SU-DHL-6 (cell line): ENCODE measurements at regions not wholly inside any gene's neighbourhood (a gene's known extent, or its start where the extent isn't known, plus 50 kb on each side); places are given as distances from the start of the nearest gene placed in this dataset.

ENCODE experiments used
- H2AFZ ChIP-seq: fragments of 200-600 bp; sonication (generic); 2 replicates; pipeline ENCODE4 v1.6.1; 2014; ENCODE audit warnings: low read depth, mild to moderate bottlenecking, moderate library complexity, mixed read lengths, antibody characterized with exemption, low read length; ENCODE audit not compliant: severe bottlenecking
- H3F3A ChIP-seq: fragments of 200-600 bp; shearing (Covaris generic); 2 replicates; pipeline ENCODE4 v1.6.0; 2016; ENCODE audit warnings: antibody characterized with exemption, mild to moderate bottlenecking; ENCODE audit not compliant: insufficient read depth
- H3K27ac ChIP-seq: fragments of 200-600 bp; sonication (generic); 2 replicates; pipeline ENCODE4 v1.5.1; 2016; ENCODE audit warnings: low read depth, mild to moderate bottlenecking, low read length, moderate library complexity, mixed read lengths
- H3K27me3 ChIP-seq: fragments of 200-600 bp; sonication (generic), shearing (Covaris generic); 2 replicates; pipeline ENCODE4 v1.6.0; 2014; ENCODE audit warnings: mild to moderate bottlenecking, low read length
- H3K36me3 ChIP-seq: fragments of 200-600 bp; sonication (generic); 2 replicates; pipeline ENCODE4 v1.6.1; 2014; ENCODE audit warnings: mild to moderate bottlenecking, low read length, mixed read lengths
- H3K4me2 ChIP-seq: fragments of 300-600, 200-600 bp; shearing (Covaris generic), sonication (generic); 2 replicates; pipeline ENCODE4 v1.6.0; 2014; ENCODE audit warnings: low read length, low read depth, mild to moderate bottlenecking; ENCODE audit not compliant: poor library complexity, severe bottlenecking
- H3K4me3 ChIP-seq: fragments of 200-600 bp; sonication (generic); 2 replicates; pipeline ENCODE4 v1.5.1; 2014; ENCODE audit warnings: antibody characterized with exemption, low read length, mild to moderate bottlenecking, mixed read lengths; ENCODE audit not compliant: insufficient read depth, poor library complexity, severe bottlenecking
- H3K79me2 ChIP-seq: fragments of 200-600 bp; sonication (generic); 2 replicates; pipeline ENCODE4 v1.6.1; 2014; ENCODE audit warnings: mild to moderate bottlenecking, low read length, moderate library complexity; ENCODE audit not compliant: insufficient read depth
- H3K9ac ChIP-seq: fragments of 200-600 bp; sonication (generic); 2 replicates; pipeline ENCODE4 v1.7.0; 2014; ENCODE audit warnings: mild to moderate bottlenecking, low read length
- H3K9me2 ChIP-seq: fragments of 200-600 bp; sonication (generic); replicated peaks from 2 replicates; pipeline ENCODE4 v1.6.1; 2014; ENCODE audit warnings: low read length; ENCODE audit not compliant: insufficient read depth
- H3K9me3 ChIP-seq: fragments of 200-600 bp; sonication (generic); 2 replicates; pipeline ENCODE4 v1.6.1; 2014; ENCODE audit warnings: low read length, mixed read lengths; ENCODE audit not compliant: insufficient read depth
- H4K20me1 ChIP-seq: fragments of 200-600 bp; sonication (generic); 2 replicates; pipeline ENCODE4 v1.6.1; 2014; ENCODE audit warnings: low read depth, mild to moderate bottlenecking, antibody characterized with exemption, low read length, moderate library complexity, mixed read lengths
- CTCF ChIP-seq: fragments of 200-600 bp; sonication (generic); IDR thresholded peaks from one replicate; pipeline ENCODE4 v1.5.1; 2017; ENCODE audit warnings: antibody characterized with exemption, mild to moderate bottlenecking, low read length, moderate library complexity; ENCODE audit not compliant: insufficient read depth, poor library complexity, severe bottlenecking
- EZH2phosphoT487 ChIP-seq: fragments of 200-600 bp; sonication (generic), shearing (Covaris generic); conservative IDR thresholded peaks from 2 replicates; pipeline ENCODE4 v1.6.1; 2018; ENCODE audit warnings: mild to moderate bottlenecking, antibody characterized with exemption, low read length, moderate library complexity, mixed read lengths

GRCh38 chr3:187799942-187800641, 54.8 kb upstream of the BCL6 start:
- H3K36me3 ChIP-seq = no peaks in the 10 kb centered on the region
- H3K27me3 ChIP-seq = no peaks in the 10 kb centered on the region
- H4K20me1 ChIP-seq = no peaks in the 10 kb centered on the region
- no peak overlapping the region for H3K9ac ChIP-seq
- H3K4me2 ChIP-seq = no peak overlapping the region
- no peak overlapping the region for H3K4me3 ChIP-seq
- H3K79me2 ChIP-seq = no peaks in the 10 kb centered on the region
- no peaks in the 10 kb centered on the region for H3K9me2 ChIP-seq
- TF ChIP-seq CTCF (no peak), EZH2phosphoT487 (no peak)
- no peaks in the 10 kb centered on the region for H3F3A ChIP-seq
- no peak overlapping the region for H3K27ac ChIP-seq
- H3K9me3 ChIP-seq = no peaks in the 10 kb centered on the region
- H2AFZ ChIP-seq = no peak overlapping the region

GRCh38 chr3:187801152-187801551, 55.9 kb upstream of the BCL6 start:
- Histone ChIP-seq H3K27me3 (no peaks in the 10 kb centered on the region), H4K20me1 (no peaks in the 10 kb centered on the region), H3K9me2 (no peaks in the 10 kb centered on the region), H2AFZ (no peak overlapping the region), H3K9me3 (no peaks in the 10 kb centered on the region), H3K9ac (no peak overlapping the region), H3K79me2 (no peaks in the 10 kb centered on the region), H3K4me3 (no peak overlapping the region), H3K36me3 (no peaks in the 10 kb centered on the region), H3K4me2 (no peak overlapping the region), H3F3A (no peaks in the 10 kb centered on the region), H3K27ac (no peak overlapping the region)
- no peak for TF ChIP-seq EZH2phosphoT487

- Histone ChIP-seq H3K4me2 (no peak overlapping the region), H3K4me3 (no peak overlapping the region), H3K9me3 (no peaks in the 10 kb centered on the region), H3F3A (no peaks in the 10 kb centered on the region), H3K9me2 (no peaks in the 10 kb centered on the region), H3K27me3 (no peaks in the 10 kb centered on the region), H3K27ac (no peak overlapping the region), H3K36me3 (no peaks in the 10 kb centered on the region), H3K79me2 (no peaks in the 10 kb centered on the region), H2AFZ (no peak overlapping the region), H3K9ac (no peak overlapping the region), H4K20me1 (no peaks in the 10 kb centered on the region)
- TF ChIP-seq EZH2phosphoT487 (no peak), CTCF (no peak)
Observed at GRCh38 chr3:187802203-187802927, 57.1 kb upstream of the BCL6 start.

GRCh38 chr3:187802928-187803259, 57.6 kb upstream of the BCL6 start:
- H2AFZ ChIP-seq = no peak overlapping the region
- no peak overlapping the region for H3K27ac ChIP-seq
- H3K9ac ChIP-seq = no peak overlapping the region
- no peaks in the 10 kb centered on the region for H4K20me1 ChIP-seq
- H3K36me3 ChIP-seq = no peaks in the 10 kb centered on the region
- no peak overlapping the region for H3K4me3 ChIP-seq
- TF ChIP-seq EZH2phosphoT487 = no peak
- TF ChIP-seq CTCF = no peak
- no peaks in the 10 kb centered on the region for H3K27me3 ChIP-seq
- H3F3A ChIP-seq = no peaks in the 10 kb centered on the region
- H3K4me2 ChIP-seq = no peak overlapping the region
- no peaks in the 10 kb centered on the region for H3K9me2 ChIP-seq
- H3K9me3 ChIP-seq = no peaks in the 10 kb centered on the region
- H3K79me2 ChIP-seq = no peaks in the 10 kb centered on the region
